SH-SY5Y (cell line): ENCODE measurements at regions not wholly inside any gene's neighbourhood (a gene's known extent, or its start where the extent isn't known, plus 50 kb on each side); places are given as distances from the start of the nearest gene placed in this dataset.

Source experiments
- GATA2 ChIP-seq: IDR thresholded peaks from 2 replicates; pipeline ENCODE4 v1.6.1; 2011; ENCODE audit warnings: mild to moderate bottlenecking, low read depth, low read length
- GATA3 ChIP-seq: IDR thresholded peaks from 2 replicates; pipeline ENCODE4 v1.6.1; 2011; ENCODE audit warnings: low read depth, mild to moderate bottlenecking, low read length, moderate library complexity

DNA sequence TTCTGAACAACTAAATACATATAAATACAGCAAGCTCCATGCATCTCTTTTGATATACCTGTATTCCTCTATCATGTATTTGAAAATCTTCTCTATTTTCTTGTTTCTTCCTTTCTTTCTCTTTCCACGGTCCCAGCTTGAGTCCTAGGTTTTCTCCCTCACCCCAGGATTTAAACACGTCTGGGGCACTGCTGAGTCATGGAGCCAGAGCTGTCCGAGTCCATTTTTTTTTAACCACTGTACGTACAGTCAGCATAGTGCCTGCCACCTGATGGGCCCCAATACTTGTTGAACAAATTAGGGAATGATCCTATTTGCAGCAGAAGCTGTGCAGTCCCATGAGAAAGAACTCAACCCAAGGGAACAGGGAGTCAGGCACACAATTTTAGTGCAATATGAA, 158.1 kb downstream of the ATP23 start:
- no peak for TF ChIP-seq GATA3
- no peak for TF ChIP-seq GATA2
